ENCODE measurements at regions not wholly inside any gene's neighbourhood (a gene's known extent, or its start where the extent isn't known, plus 50 kb on each side); places are given as distances from the start of the nearest gene placed in this dataset.

- Histone ChIP-seq H3K27ac (ENCODE audit: insufficient read depth, low read length) (no peak overlapping the region), H3K79me2 (ENCODE audit: control insufficient read depth, insufficient read depth, low read length) (no peaks in the 10 kb centered on the region), H3K9me3 (ENCODE audit: control insufficient read depth, insufficient read depth, low read depth, low read length) (no peaks in the 10 kb centered on the region), H3K4me1 (ENCODE audit: control insufficient read depth, extremely low read depth, insufficient read depth, low read length) (no peaks in the 10 kb centered on the region), H3K9ac (ENCODE audit: insufficient read depth, low read length) (no peak overlapping the region), H4K20me1 (ENCODE audit: control insufficient read depth, extremely low read depth, insufficient read depth, low read length) (no peaks in the 10 kb centered on the region), H2AFZ (ENCODE audit: low read length) (no peak overlapping the region), H3K27me3 (ENCODE audit: control insufficient read depth, insufficient read depth, low read length) (no peaks in the 10 kb centered on the region), H3K4me2 (ENCODE audit: extremely low read depth, insufficient read depth, low read length) (no peak overlapping the region), H3K4me3 (replicated peaks in 1 of 4; ENCODE audit: control extremely low read depth in 1 of 4, insufficient read depth in 1 of 4, low read depth in 3 of 4, low read length in 4 of 4) (no peak overlapping the region), H3K36me3 (ENCODE audit: control insufficient read depth, insufficient read depth, low read length) (no peaks in the 10 kb centered on the region)
- no peak for DNase-seq (ENCODE audit: low read depth in 2 of 2)
- TF ChIP-seq EZH2 (IDR thresholded peaks at IDR 0.05; ENCODE audit: low read length, missing control alignments) (no peak), CTCF (conservative IDR thresholded peaks at IDR 0.05 in 1 of 2, IDR thresholded peaks at IDR 0.05 in 1 of 2; ENCODE audit: low read depth in 1 of 2, low read length in 2 of 2) (no peak)
Measured at GRCh38 chr7:28304290-28304689, 108.0 kb upstream of the CREB5 start.

- no peaks in the 10 kb centered on the region for H3K36me3 ChIP-seq (ENCODE audit: control insufficient read depth, insufficient read depth, low read length)
- H3K27me3 ChIP-seq (ENCODE audit: control insufficient read depth, insufficient read depth, low read length), result peaks cover 9% of the 10 kb centered on the region
- H3K4me1 ChIP-seq (ENCODE audit: control insufficient read depth, extremely low read depth, insufficient read depth, low read length), result no peaks in the 10 kb centered on the region
- DNase-seq (ENCODE audit: low read depth in 2 of 2), result no peak
- H3K4me3 ChIP-seq (replicated peaks in 1 of 4; ENCODE audit: control extremely low read depth in 1 of 4, insufficient read depth in 1 of 4, low read depth in 3 of 4, low read length in 4 of 4), result no peak overlapping the region
- H3K9ac ChIP-seq (ENCODE audit: insufficient read depth, low read length), result no peak overlapping the region
- H3K4me2 ChIP-seq (ENCODE audit: extremely low read depth, insufficient read depth, low read length), result no peak overlapping the region
- H2AFZ ChIP-seq (ENCODE audit: low read length), result no peak overlapping the region
- no peaks in the 10 kb centered on the region for H3K79me2 ChIP-seq (ENCODE audit: control insufficient read depth, insufficient read depth, low read length)
- H3K27ac ChIP-seq (ENCODE audit: insufficient read depth, low read length), result no peak overlapping the region
- no peaks in the 10 kb centered on the region for H4K20me1 ChIP-seq (ENCODE audit: control insufficient read depth, extremely low read depth, insufficient read depth, low read length)
- H3K9me3 ChIP-seq (ENCODE audit: control insufficient read depth, insufficient read depth, low read depth, low read length), result no peaks in the 10 kb centered on the region
- TF ChIP-seq CTCF (conservative IDR thresholded peaks at IDR 0.05 in 1 of 2, IDR thresholded peaks at IDR 0.05 in 1 of 2; ENCODE audit: low read depth in 1 of 2, low read length in 2 of 2) (no peak), EZH2 (IDR thresholded peaks at IDR 0.05; ENCODE audit: low read length, missing control alignments) (no peak)
Measured at GRCh38 chr7:28309704-28310459, 102.4 kb upstream of the CREB5 start.

GRCh38 chr7:28310460-28310848 is 101.9 kb upstream of the CREB5 start:
- Histone ChIP-seq H3K9ac (ENCODE audit: insufficient read depth, low read length) (no peak overlapping the region), H3K4me3 (replicated peaks in 1 of 4; ENCODE audit: control extremely low read depth in 1 of 4, insufficient read depth in 1 of 4, low read depth in 3 of 4, low read length in 4 of 4) (no peak overlapping the region), H3K36me3 (ENCODE audit: control insufficient read depth, insufficient read depth, low read length) (no peaks in the 10 kb centered on the region), H3K4me2 (ENCODE audit: extremely low read depth, insufficient read depth, low read length) (no peak overlapping the region), H2AFZ (ENCODE audit: low read length) (no peak overlapping the region), H3K27me3 (ENCODE audit: control insufficient read depth, insufficient read depth, low read length) (peaks cover 9% of the 10 kb centered on the region), H4K20me1 (ENCODE audit: control insufficient read depth, extremely low read depth, insufficient read depth, low read length) (no peaks in the 10 kb centered on the region), H3K9me3 (ENCODE audit: control insufficient read depth, insufficient read depth, low read depth, low read length) (no peaks in the 10 kb centered on the region), H3K4me1 (ENCODE audit: control insufficient read depth, extremely low read depth, insufficient read depth, low read length) (no peaks in the 10 kb centered on the region), H3K27ac (ENCODE audit: insufficient read depth, low read length) (no peak overlapping the region), H3K79me2 (ENCODE audit: control insufficient read depth, insufficient read depth, low read length) (no peaks in the 10 kb centered on the region)
- DNase-seq (ENCODE audit: low read depth in 2 of 2), result no peak
- TF ChIP-seq CTCF (conservative IDR thresholded peaks at IDR 0.05 in 1 of 2, IDR thresholded peaks at IDR 0.05 in 1 of 2; ENCODE audit: low read depth in 1 of 2, low read length in 2 of 2) (no peak), EZH2 (IDR thresholded peaks at IDR 0.05; ENCODE audit: low read length, missing control alignments) (no peak)
